ENCODE measurements at regions not wholly inside any gene's neighbourhood (a gene's known extent, or its start where the extent isn't known, plus 50 kb on each side); places are given as distances from the start of the nearest gene placed in this dataset.

DNA sequence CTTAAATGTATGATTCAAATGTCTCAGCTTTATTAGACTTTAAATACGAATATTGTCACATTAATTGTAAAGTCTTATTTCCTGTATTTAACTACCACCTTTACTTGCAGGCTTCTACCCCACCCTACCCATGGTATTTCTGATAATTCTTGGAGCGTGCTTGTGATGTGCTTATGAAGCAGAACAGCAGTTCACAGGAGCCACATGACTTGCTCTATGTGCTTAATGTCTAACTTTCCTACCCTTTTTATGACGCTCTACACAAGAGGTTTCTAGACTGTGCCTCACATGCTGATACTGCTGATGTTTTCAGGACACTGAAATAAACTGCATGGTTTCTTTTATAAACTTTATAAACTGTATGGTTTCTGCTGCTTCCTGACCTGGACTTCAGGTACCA lies 553.5 kb upstream of the CCDC54 start:
- 63% methylated on average over 3 of the region's 3 CpGs for WGBS (ENCODE audit: low lambda C conversion rate, missing lambda C conversion rate)
- TF ChIP-seq EZH2 (IDR thresholded peaks at IDR 0.05; ENCODE audit: borderline replicate concordance) = no peak
- TF ChIP-seq, protein P1, sequence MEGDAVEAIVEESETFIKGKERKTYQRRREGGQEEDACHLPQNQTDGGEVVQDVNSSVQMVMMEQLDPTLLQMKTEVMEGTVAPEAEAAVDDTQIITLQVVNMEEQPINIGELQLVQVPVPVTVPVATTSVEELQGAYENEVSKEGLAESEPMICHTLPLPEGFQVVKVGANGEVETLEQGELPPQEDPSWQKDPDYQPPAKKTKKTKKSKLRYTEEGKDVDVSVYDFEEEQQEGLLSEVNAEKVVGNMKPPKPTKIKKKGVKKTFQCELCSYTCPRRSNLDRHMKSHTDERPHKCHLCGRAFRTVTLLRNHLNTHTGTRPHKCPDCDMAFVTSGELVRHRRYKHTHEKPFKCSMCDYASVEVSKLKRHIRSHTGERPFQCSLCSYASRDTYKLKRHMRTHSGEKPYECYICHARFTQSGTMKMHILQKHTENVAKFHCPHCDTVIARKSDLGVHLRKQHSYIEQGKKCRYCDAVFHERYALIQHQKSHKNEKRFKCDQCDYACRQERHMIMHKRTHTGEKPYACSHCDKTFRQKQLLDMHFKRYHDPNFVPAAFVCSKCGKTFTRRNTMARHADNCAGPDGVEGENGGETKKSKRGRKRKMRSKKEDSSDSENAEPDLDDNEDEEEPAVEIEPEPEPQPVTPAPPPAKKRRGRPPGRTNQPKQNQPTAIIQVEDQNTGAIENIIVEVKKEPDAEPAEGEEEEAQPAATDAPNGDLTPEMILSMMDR (IDR thresholded peaks at IDR 0.05; ENCODE audit: poor library complexity) = no peak
- no peak for TF ChIP-seq EZH2phosphoT487 (IDR thresholded peaks at IDR 0.05; ENCODE audit: low read depth, severe bottlenecking, unreplicated experiment)
- no peak overlapping the region for H2AFZ ChIP-seq
- H3K9me3 ChIP-seq (ENCODE audit: low read depth) = no peaks in the 10 kb centered on the region
- no peaks in the 10 kb centered on the region for H3K36me3 ChIP-seq (replicated peaks; ENCODE audit: insufficient read depth, low read depth)
- H3K4me2 ChIP-seq = no peak overlapping the region
- peaks cover 18% of the 10 kb centered on the region for H3K4me1 ChIP-seq (ENCODE audit: insufficient read depth)
- H3K79me2 ChIP-seq = no peaks in the 10 kb centered on the region
- H3K4me3 ChIP-seq = no peak overlapping the region
- H3K27ac ChIP-seq = no peak overlapping the region
- no peaks in the 10 kb centered on the region for H4K20me1 ChIP-seq (ENCODE audit: insufficient read depth, poor library complexity, severe bottlenecking)
- no peaks in the 10 kb centered on the region for H3K27me3 ChIP-seq
- H3K9me2 ChIP-seq (replicated peaks; ENCODE audit: insufficient read depth) = no peaks in the 10 kb centered on the region
- no peak for DNase-seq (ENCODE audit: low spot score)

DNA sequence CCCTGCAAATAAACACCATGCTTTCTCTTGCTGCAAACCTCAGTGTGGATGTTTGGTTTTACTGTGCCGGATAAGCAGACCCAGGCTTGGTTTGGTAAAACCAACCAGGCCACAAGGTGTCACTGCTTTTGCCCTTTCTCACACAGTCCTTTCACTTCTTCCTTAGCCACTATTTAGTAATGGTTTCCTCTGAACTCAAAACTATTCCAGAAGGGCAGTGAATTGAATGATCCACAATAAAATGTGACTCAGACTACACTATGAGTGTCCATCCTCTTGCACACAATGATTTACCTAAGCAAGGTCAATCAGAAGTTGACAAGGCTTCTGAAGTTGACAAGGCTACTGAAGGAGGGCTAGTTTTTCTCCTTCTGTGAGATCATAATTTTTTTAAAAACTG lies 552.4 kb upstream of the CCDC54 start:
- peaks cover 18% of the 10 kb centered on the region for H3K4me1 ChIP-seq (ENCODE audit: insufficient read depth)
- WGBS (ENCODE audit: low lambda C conversion rate, missing lambda C conversion rate) = 80% methylated on average over 1 of the region's 1 CpG
- DNase-seq (ENCODE audit: low spot score) = peak; percentile 20
- H3K27ac ChIP-seq = no peak overlapping the region
- H3K4me2 ChIP-seq = no peak overlapping the region
- no peak overlapping the region for H2AFZ ChIP-seq
- no peaks in the 10 kb centered on the region for H3K79me2 ChIP-seq
- no peak for TF ChIP-seq EZH2phosphoT487 (IDR thresholded peaks at IDR 0.05; ENCODE audit: low read depth, severe bottlenecking, unreplicated experiment)
- TF ChIP-seq, protein P1 (IDR thresholded peaks at IDR 0.05; ENCODE audit: poor library complexity) = peak; percentile 42
- no peak overlapping the region for H3K4me3 ChIP-seq
- H3K27me3 ChIP-seq = no peaks in the 10 kb centered on the region
- H4K20me1 ChIP-seq (ENCODE audit: insufficient read depth, poor library complexity, severe bottlenecking) = no peaks in the 10 kb centered on the region
- no peaks in the 10 kb centered on the region for H3K9me2 ChIP-seq (replicated peaks; ENCODE audit: insufficient read depth)
- no peaks in the 10 kb centered on the region for H3K9me3 ChIP-seq (ENCODE audit: low read depth)
- H3K36me3 ChIP-seq (replicated peaks; ENCODE audit: insufficient read depth, low read depth) = no peaks in the 10 kb centered on the region

DNA sequence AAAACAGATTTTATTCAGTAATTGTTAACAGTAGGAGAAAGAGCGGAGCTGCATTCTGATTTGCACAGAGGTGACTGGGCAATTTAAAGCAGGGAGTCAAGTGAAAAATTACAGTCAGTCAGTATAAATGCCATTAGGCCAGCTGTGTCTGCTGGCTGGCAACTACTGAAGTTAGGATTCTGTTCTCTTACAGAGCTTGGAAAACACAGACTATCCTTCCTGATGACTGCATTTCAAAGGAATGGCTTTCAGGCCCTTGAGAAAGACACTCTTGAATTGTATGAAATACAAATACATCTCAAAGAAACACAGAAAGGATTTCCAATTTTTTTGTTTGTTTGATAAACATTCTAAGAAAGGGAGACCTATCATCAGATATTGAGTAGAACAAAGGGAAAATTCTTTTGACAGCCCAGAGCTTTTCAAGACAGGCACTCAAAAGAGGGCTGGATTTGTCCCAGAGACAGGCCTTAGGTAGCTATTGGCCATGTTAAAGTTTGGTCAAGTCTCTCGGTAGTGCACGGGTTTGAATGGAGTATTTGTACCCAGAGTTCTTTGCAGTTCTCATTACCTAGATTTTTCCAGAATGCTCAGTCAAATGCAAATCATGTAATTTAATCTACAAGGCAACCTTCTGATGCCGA lies 551.2 kb upstream of the CCDC54 start:
- Histone ChIP-seq H3K79me2 (no peaks in the 10 kb centered on the region), H3K4me2 (no peak overlapping the region), H3K4me1 (ENCODE audit: insufficient read depth) (peaks cover 18% of the 10 kb centered on the region), H2AFZ (no peak overlapping the region), H4K20me1 (ENCODE audit: insufficient read depth, poor library complexity, severe bottlenecking) (no peaks in the 10 kb centered on the region), H3K27ac (peak overlapping the region; percentile 0), H3K9me3 (ENCODE audit: low read depth) (no peaks in the 10 kb centered on the region), H3K9me2 (replicated peaks; ENCODE audit: insufficient read depth) (no peaks in the 10 kb centered on the region), H3K4me3 (no peak overlapping the region), H3K27me3 (no peaks in the 10 kb centered on the region), H3K36me3 (replicated peaks; ENCODE audit: insufficient read depth, low read depth) (no peaks in the 10 kb centered on the region)
- TF ChIP-seq EZH2 (IDR thresholded peaks at IDR 0.05; ENCODE audit: borderline replicate concordance) = no peak
- TF ChIP-seq, protein P1 (IDR thresholded peaks at IDR 0.05; ENCODE audit: poor library complexity) = no peak
- no peak for TF ChIP-seq EZH2phosphoT487 (IDR thresholded peaks at IDR 0.05; ENCODE audit: low read depth, severe bottlenecking, unreplicated experiment)
- peak; percentile 23 for DNase-seq (ENCODE audit: low spot score)
- 62% methylated on average over 4 of the region's 4 CpGs for WGBS (ENCODE audit: low lambda C conversion rate, missing lambda C conversion rate)
